Lower leg skin (tissue), 4 donors: ENCODE measurements at regions not wholly inside any gene's neighbourhood (a gene's known extent, or its start where the extent isn't known, plus 50 kb on each side); places are given as distances from the start of the nearest gene placed in this dataset.

Experiments
- DNase-seq, 2 donors: peaks; one replicate each; pipeline ENCODE4 v3.0.0-alpha.2; 2019; ENCODE audit warnings: low spot score in 2 of 2
- H3K4me3 ChIP-seq: fragments of 200-600 bp; sonication (generic); 2 replicates; pipeline ENCODE4 v1.5.1; 2017; ENCODE audit warnings: mild to moderate bottlenecking, low read depth; ENCODE audit not compliant: poor library complexity, severe bottlenecking
- POLR2A ChIP-seq, 2 donors: fragments of 450-650 bp; IDR thresholded peaks; one replicate each; pipeline ENCODE4 v1.6.1; 2016 to 2017; ENCODE audit warnings: antibody characterized with exemption in 2 of 2, mild to moderate bottlenecking in 1 of 2, moderate library complexity in 1 of 2
- WGBS, 2 donors: methylation state at CpG; one replicate each; pipeline ENCODE4 v1.1.5; 2018; 5-methylcytosine and 5-hydroxymethylcytosine counted together
- intact Hi-C: fragments of 100-400 bp; cut with DNase I; formaldehyde crosslinking; loops from one replicate; pipeline ENCODE4 v1.15.0; 2023; ENCODE audit warnings: low total_unique reads
- TF ChIP-seq, protein P1 (sequence below), 3 donors: fragments of 450-650 bp; IDR thresholded peaks; one replicate each; pipeline ENCODE4 v1.5.1; 2016; ENCODE audit warnings: antibody characterized with exemption in 3 of 3, mild to moderate bottlenecking in 3 of 3, moderate library complexity in 2 of 3

DNA sequence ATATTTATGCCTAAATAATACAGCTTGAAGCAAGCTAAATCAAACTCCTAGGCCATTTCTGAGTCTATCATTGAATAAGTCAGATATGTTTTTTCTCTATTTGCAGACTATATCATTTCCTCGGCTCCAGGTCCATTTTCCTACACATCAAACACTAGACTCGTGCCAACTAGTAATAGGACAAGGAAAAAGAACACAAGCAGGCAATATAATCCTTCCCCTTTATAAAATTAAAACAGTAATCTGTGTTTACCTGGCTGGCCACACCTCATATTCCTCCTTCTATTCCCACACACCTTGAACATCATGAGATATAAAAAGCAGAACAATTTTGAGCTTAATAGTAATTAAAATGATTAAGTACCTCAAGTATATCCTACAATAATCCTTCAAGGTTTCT, 325.7 kb downstream of the TFEC start:
- TF ChIP-seq, protein P1, sequence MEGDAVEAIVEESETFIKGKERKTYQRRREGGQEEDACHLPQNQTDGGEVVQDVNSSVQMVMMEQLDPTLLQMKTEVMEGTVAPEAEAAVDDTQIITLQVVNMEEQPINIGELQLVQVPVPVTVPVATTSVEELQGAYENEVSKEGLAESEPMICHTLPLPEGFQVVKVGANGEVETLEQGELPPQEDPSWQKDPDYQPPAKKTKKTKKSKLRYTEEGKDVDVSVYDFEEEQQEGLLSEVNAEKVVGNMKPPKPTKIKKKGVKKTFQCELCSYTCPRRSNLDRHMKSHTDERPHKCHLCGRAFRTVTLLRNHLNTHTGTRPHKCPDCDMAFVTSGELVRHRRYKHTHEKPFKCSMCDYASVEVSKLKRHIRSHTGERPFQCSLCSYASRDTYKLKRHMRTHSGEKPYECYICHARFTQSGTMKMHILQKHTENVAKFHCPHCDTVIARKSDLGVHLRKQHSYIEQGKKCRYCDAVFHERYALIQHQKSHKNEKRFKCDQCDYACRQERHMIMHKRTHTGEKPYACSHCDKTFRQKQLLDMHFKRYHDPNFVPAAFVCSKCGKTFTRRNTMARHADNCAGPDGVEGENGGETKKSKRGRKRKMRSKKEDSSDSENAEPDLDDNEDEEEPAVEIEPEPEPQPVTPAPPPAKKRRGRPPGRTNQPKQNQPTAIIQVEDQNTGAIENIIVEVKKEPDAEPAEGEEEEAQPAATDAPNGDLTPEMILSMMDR (IDR thresholded peaks at IDR 0.05) = no peak
- no peak for TF ChIP-seq POLR2A (IDR thresholded peaks at IDR 0.05)
- 57 to 62% methylated on average over 2 of the region's 2 CpGs for WGBS, 2 donors
- no peak for DNase-seq
- H3K4me3 ChIP-seq = no peak overlapping the region
- intact Hi-C loops = no loop called here

DNA sequence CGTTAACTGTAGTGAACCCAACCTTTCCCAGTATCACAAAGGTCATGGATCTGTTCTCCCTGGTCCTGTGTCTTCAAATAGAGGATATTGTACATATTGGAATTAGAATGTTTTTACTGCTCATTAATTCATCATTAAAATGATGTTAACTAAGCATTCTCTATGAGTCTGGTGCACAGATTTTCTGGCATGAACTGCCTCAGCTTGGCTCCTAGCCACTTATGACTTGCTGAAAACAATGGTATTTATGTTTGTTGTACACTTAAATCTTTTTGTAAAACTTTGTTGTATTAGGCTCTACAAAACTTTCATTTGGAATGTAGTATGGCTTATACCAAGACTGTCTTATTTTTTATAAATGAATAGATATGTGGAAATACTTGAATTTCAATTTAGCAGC, 329.4 kb downstream of the TFEC start:
- no peak for DNase-seq
- WGBS, 2 donors = 69 to 77% methylated on average over 1 of the region's 1 CpG
- TF ChIP-seq POLR2A (IDR thresholded peaks at IDR 0.05) = no peak
- TF ChIP-seq, protein P1 (IDR thresholded peaks at IDR 0.05) = no peak
- no peak overlapping the region for H3K4me3 ChIP-seq
- intact Hi-C loops = no loop called here

DNA sequence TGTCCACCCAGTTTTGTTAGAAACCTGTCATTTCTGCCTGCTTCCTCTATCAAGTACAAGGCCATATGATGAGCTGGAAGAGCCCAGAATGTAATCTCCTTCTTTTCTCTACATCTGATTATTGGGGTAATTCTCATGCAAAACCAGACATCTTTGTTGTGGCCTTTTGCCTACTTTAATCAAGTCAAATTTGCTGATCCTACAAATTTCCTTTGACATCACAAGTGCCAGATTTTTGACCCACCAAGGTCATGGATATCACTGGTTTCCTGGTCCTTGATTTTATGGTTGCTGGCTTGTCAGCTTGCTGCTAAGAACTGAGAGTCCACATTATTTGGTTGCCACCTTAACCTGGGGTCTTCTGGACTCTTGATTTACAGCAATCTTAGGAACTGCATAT, 336.1 kb downstream of the TFEC start:
- DNase-seq = no peak
- intact Hi-C loops = no loop called here
- no peak overlapping the region for H3K4me3 ChIP-seq
- TF ChIP-seq, protein P1 (IDR thresholded peaks at IDR 0.05) = no peak
- TF ChIP-seq POLR2A (IDR thresholded peaks at IDR 0.05) = no peak

DNA sequence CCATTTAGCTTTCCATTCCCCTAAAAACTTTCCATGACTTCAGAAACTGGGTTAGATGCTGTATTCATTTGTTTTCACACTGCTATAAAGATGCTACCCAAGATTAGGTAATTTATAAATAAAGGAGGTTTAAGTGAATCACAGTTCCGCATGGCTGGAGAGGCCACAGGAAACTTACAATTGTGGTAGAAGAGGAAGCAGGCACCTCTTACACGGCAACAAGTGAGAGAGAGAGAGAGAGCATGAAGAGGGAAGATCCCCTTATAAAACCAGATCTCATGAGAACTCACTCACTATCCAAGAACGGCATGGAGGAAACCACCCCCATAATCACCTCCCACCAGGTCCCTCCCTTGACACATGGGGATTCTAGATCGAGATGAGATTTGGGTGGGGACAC, 336.8 kb downstream of the TFEC start:
- intact Hi-C loops = no loop called here
- 71 to 80% methylated on average over 4 of the region's 4 CpGs for WGBS, 2 donors
- no peak for DNase-seq
- TF ChIP-seq, protein P1 (IDR thresholded peaks at IDR 0.05) = no peak
- H3K4me3 ChIP-seq = no peak overlapping the region

DNA sequence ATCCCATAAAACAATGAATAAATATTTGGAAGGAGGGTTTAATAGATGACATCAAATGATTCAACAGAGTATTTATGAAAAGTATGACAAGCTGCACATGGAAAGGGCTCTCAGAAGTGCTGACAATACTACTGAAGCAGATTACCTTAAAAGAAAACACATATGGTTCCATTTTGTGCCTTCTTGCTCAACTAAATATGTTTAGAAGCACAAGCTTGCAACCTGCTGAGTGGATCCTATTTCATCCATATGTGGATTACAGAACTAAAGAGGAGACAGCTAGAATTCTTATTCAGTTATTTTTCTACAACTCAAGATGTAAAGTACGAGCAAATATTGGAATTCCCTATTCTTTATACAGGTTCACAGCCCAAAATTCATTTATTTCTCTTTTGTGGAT, 340.6 kb downstream of the TFEC start:
- intact Hi-C loops = no loop called here
- WGBS, 2 donors = 59 to 63% methylated on average over 1 of the region's 1 CpG
- DNase-seq = no peak
- H3K4me3 ChIP-seq = no peak overlapping the region
- TF ChIP-seq POLR2A (IDR thresholded peaks at IDR 0.05) = no peak
- TF ChIP-seq, protein P1 (IDR thresholded peaks at IDR 0.05) = no peak

DNA sequence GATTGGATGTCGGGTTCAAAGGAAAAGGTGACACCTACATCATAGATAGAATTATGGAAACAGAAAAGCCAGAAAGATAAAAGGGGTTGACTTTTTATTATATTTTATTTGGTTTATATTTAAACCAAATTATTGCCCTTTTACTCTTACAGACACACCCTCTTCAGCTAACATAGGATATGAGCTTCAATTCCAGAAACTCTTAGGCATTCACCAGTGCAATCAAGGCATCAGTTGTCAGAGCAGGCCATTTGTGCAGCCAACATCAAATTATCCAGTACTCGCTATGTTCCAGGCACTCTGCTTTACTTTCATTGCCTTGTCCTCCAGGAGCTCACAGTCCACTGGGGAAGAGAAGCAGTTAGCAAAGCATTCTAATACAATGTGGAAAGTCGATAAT, 347.5 kb downstream of the TFEC start:
- no peak for TF ChIP-seq POLR2A (IDR thresholded peaks at IDR 0.05)
- TF ChIP-seq, protein P1 (IDR thresholded peaks at IDR 0.05) = no peak
- DNase-seq = no peak
- WGBS, 2 donors = 88 to 92% methylated on average over 3 of the region's 3 CpGs
- intact Hi-C loops = no loop called here
- H3K4me3 ChIP-seq = no peak overlapping the region
